H1 (cell line): ENCODE measurements at regions not wholly inside any gene's neighbourhood (a gene's known extent, or its start where the extent isn't known, plus 50 kb on each side); places are given as distances from the start of the nearest gene placed in this dataset.

Experiments
- HDAC6 ChIP-seq: IDR thresholded peaks from one replicate; pipeline ENCODE4 v1.7.1; 2012; ENCODE audit warnings: low read depth, mild to moderate bottlenecking, inconsistent platforms, low read length, moderate library complexity
- POLR2A ChIP-seq, 2 experiments: IDR thresholded peaks; 1 replicate in 1 of 2; 2 replicates in 1 of 2; pipeline ENCODE4 v1.6.1; 2011; ENCODE audit warnings: low read depth in 2 of 2, low read length in 2 of 2, mild to moderate bottlenecking in 2 of 2; ENCODE audit errors: control extremely low read depth in 1 of 2
- SP4 ChIP-seq: IDR thresholded peaks from 2 replicates; pipeline ENCODE4 v1.6.1; 2012; ENCODE audit warnings: low read length, inconsistent platforms
- TAF1 ChIP-seq: IDR thresholded peaks from 2 replicates; pipeline ENCODE4 v1.6.1; 2011; ENCODE audit warnings: mild to moderate bottlenecking, low read depth, low read length
- TF ChIP-seq, protein P1 (sequence below): IDR thresholded peaks from 2 replicates; pipeline ENCODE4 v1.6.1; 2012; ENCODE audit warnings: low read length, inconsistent platforms

DNA sequence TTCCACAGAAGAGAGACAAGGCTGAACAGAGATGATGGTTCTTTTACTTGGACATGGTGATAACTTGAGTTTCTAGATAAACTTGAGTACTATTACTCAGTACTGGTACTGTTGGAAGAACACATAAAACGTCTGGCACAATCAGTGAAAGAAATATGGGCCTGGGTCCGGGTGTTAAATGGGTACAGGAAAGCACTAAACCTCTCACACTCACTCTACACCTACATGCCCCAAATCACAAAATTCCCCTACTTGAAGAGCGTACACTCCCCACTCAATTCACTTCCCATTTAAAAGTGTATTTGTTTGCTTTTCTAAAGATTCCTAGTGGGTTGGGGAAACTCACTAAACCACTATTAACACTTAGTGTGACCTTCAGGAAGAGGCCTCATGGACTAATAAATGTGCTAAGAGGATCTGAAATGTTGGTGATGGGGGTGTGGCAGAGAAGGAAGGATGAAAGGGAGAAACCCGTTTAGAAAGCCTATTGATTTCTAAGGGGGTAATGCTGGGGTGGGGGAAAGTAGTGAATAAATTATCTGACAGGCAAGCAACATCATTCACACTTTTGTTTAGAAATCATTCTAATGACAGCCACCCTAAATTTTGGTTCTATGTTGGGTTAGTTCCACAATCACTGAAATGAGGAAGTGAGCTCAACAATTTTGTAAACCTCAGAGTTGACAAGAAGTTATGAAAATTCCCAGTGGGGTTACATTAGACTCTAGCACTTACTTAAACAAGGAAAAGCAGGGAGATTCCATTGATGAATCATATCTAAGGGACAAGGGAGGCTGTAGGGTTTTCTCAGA, 222.6 kb upstream of the MARCKS start (continued):
- TF ChIP-seq, protein P1, sequence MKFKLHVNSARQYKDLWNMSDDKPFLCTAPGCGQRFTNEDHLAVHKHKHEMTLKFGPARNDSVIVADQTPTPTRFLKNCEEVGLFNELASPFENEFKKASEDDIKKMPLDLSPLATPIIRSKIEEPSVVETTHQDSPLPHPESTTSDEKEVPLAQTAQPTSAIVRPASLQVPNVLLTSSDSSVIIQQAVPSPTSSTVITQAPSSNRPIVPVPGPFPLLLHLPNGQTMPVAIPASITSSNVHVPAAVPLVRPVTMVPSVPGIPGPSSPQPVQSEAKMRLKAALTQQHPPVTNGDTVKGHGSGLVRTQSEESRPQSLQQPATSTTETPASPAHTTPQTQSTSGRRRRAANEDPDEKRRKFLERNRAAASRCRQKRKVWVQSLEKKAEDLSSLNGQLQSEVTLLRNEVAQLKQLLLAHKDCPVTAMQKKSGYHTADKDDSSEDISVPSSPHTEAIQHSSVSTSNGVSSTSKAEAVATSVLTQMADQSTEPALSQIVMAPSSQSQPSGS = no peak
- TF ChIP-seq SP4 (no peak), HDAC6 (no peak), TAF1 (no peak), POLR2A (IDR thresholded peaks at IDR 0.05; ENCODE audit: control extremely low read depth in 1 of 2, low read depth in 2 of 2, low read length in 2 of 2) (no peak)
